ENCODE measurements at regions not wholly inside any gene's neighbourhood (a gene's known extent, or its start where the extent isn't known, plus 50 kb on each side); places are given as distances from the start of the nearest gene placed in this dataset.

GRCh38 chr10:124231168-124232155, 138.1 kb upstream of the CHST15 start:
- DNase-seq (ENCODE audit: extremely low spot score in 2 of 2): no peak
- TF ChIP-seq POLR2AphosphoS5 (IDR thresholded peaks at IDR 0.05; ENCODE audit: insufficient read depth in 1 of 2, low read depth in 1 of 2) (no peak), CTCF (IDR thresholded peaks at IDR 0.05) (no peak), POLR2A (IDR thresholded peaks at IDR 0.05) (no peak)
- no peaks in the 10 kb centered on the region for H3K36me3 ChIP-seq
- no peak overlapping the region for H3K4me3 ChIP-seq
- no peak overlapping the region for H3K27ac ChIP-seq
- no peaks in the 10 kb centered on the region for H3K27me3 ChIP-seq
- intact Hi-C loops (cut with DNase I): no loop called here
- H3K4me1 ChIP-seq: no peaks in the 10 kb centered on the region
- no peaks in the 10 kb centered on the region for H3K9me3 ChIP-seq

GRCh38 chr10:124230635-124231167, 137.3 kb upstream of the CHST15 start:
- no peak for DNase-seq (ENCODE audit: extremely low spot score in 2 of 2)
- no peaks in the 10 kb centered on the region for H3K36me3 ChIP-seq

GRCh38 chr10:124229989-124230634, 136.7 kb upstream of the CHST15 start:
- Histone ChIP-seq H3K27me3 (no peaks in the 10 kb centered on the region), H3K4me1 (no peaks in the 10 kb centered on the region), H3K9me3 (no peaks in the 10 kb centered on the region), H3K36me3 (no peaks in the 10 kb centered on the region), H3K4me3 (no peak overlapping the region), H3K27ac (no peak overlapping the region)
- DNase-seq (ENCODE audit: extremely low spot score in 2 of 2): no peak
- no peak for TF ChIP-seq CTCF (IDR thresholded peaks at IDR 0.05)
- TF ChIP-seq POLR2A (IDR thresholded peaks at IDR 0.05): no peak
- no peak for TF ChIP-seq POLR2AphosphoS5 (IDR thresholded peaks at IDR 0.05; ENCODE audit: insufficient read depth in 1 of 2, low read depth in 1 of 2)
- intact Hi-C loops (cut with DNase I): no loop called here

More at GRCh38 chr10:124230635-124231167, 137.3 kb upstream of the CHST15 start:
- intact Hi-C loops (cut with DNase I): no loop called here
- Histone ChIP-seq H3K27me3 (no peaks in the 10 kb centered on the region), H3K27ac (no peak overlapping the region), H3K4me3 (no peak overlapping the region), H3K4me1 (no peaks in the 10 kb centered on the region), H3K9me3 (no peaks in the 10 kb centered on the region)
- TF ChIP-seq CTCF (IDR thresholded peaks at IDR 0.05): no peak
- TF ChIP-seq POLR2A (IDR thresholded peaks at IDR 0.05): no peak
- TF ChIP-seq POLR2AphosphoS5 (IDR thresholded peaks at IDR 0.05; ENCODE audit: insufficient read depth in 1 of 2, low read depth in 1 of 2): no peak

GRCh38 chr10:124229201-124229988, 136.0 kb upstream of the CHST15 start:
- Histone ChIP-seq H3K4me3 (no peak overlapping the region), H3K4me1 (no peaks in the 10 kb centered on the region), H3K27ac (no peak overlapping the region), H3K9me3 (no peaks in the 10 kb centered on the region), H3K27me3 (no peaks in the 10 kb centered on the region), H3K36me3 (no peaks in the 10 kb centered on the region)
- DNase-seq (ENCODE audit: extremely low spot score in 2 of 2): no peak
- TF ChIP-seq POLR2AphosphoS5 (IDR thresholded peaks at IDR 0.05; ENCODE audit: insufficient read depth in 1 of 2, low read depth in 1 of 2): no peak
- intact Hi-C loops (cut with DNase I): no loop called here

- H3K4me1 ChIP-seq: no peaks in the 10 kb centered on the region
- H3K9me3 ChIP-seq: no peaks in the 10 kb centered on the region
- no peaks in the 10 kb centered on the region for H3K27me3 ChIP-seq
- no peak for TF ChIP-seq CTCF (IDR thresholded peaks at IDR 0.05)
- TF ChIP-seq POLR2A (IDR thresholded peaks at IDR 0.05): no peak
- TF ChIP-seq POLR2AphosphoS5 (IDR thresholded peaks at IDR 0.05; ENCODE audit: insufficient read depth in 1 of 2, low read depth in 1 of 2): no peak
- intact Hi-C loops (cut with DNase I): no loop called here
- H3K4me3 ChIP-seq: no peak overlapping the region
- no peaks in the 10 kb centered on the region for H3K36me3 ChIP-seq
- no peak for DNase-seq (ENCODE audit: extremely low spot score in 2 of 2)
- no peak overlapping the region for H3K27ac ChIP-seq
These were observed 135.1 kb upstream of the CHST15 start for GRCh38 chr10:124228471-124228870.
